OCI-LY7 (cell line): ENCODE measurements at regions not wholly inside any gene's neighbourhood (a gene's known extent, or its start where the extent isn't known, plus 50 kb on each side); places are given as distances from the start of the nearest gene placed in this dataset.

Experiments used
- CTCF ChIP-seq: fragments of 200-600 bp; sonication (generic); conservative IDR thresholded peaks from 2 replicates; pipeline ENCODE4 v1.5.1; 2014; ENCODE audit warnings: mild to moderate bottlenecking, antibody characterized with exemption, low read length, moderate library complexity, mixed read lengths
- EZH2phosphoT487 ChIP-seq: fragments of 200-600 bp; sonication (generic); IDR thresholded peaks from 2 replicates; pipeline ENCODE4 v1.6.1; 2018; ENCODE audit warnings: low read depth, borderline replicate concordance, mild to moderate bottlenecking, mixed run types, antibody characterized with exemption, low read length, moderate library complexity, mixed read lengths

- TF ChIP-seq CTCF, result peak; percentile 45; the same call in 1 of the 2 replicates
- no peak for TF ChIP-seq EZH2phosphoT487
Measured at GRCh38 chr6:62614442-62614841, 328.4 kb upstream of the KHDRBS2 start.
